ENCODE measurements at regions not wholly inside any gene's neighbourhood (a gene's known extent, or its start where the extent isn't known, plus 50 kb on each side); places are given as distances from the start of the nearest gene placed in this dataset.

- TF ChIP-seq CTCF (IDR thresholded peaks at IDR 0.05) = no peak
- Mint-ChIP-seq H3K27ac (no peak overlapping the region), H3K9me3 (no peaks in the 10 kb centered on the region), H3K4me1 (peaks cover 74% of the 10 kb centered on the region), H3K4me3 (no peak overlapping the region), H3K27me3 (ENCODE audit: low read depth, poor library complexity) (peaks cover 57% of the 10 kb centered on the region), H3K36me3 (ENCODE audit: low read depth) (no peaks in the 10 kb centered on the region)
- DNase-seq = no peak
Measured at GRCh38 chr12:114749065-114749464, 65.1 kb upstream of the TBX3 start.

- DNase-seq = no peak
Measured at GRCh38 chr12:114747012-114747858, 63.3 kb upstream of the TBX3 start.

GRCh38 chr12:114746297-114747011 lies 62.5 kb upstream of the TBX3 start:
- Mint-ChIP-seq H3K36me3 (ENCODE audit: low read depth) (no peaks in the 10 kb centered on the region), H3K4me1 (peaks cover 60% of the 10 kb centered on the region), H3K27ac (no peak overlapping the region), H3K4me3 (peak overlapping the region; percentile 21), H3K27me3 (ENCODE audit: low read depth, poor library complexity) (peaks cover 59% of the 10 kb centered on the region), H3K9me3 (no peaks in the 10 kb centered on the region)
- no peak for TF ChIP-seq CTCF (IDR thresholded peaks at IDR 0.05)
- DNase-seq = no peak

More at GRCh38 chr12:114747012-114747858, 63.3 kb upstream of the TBX3 start:
- H3K27me3 Mint-ChIP-seq (ENCODE audit: low read depth, poor library complexity) = peaks cover 59% of the 10 kb centered on the region
- H3K4me1 Mint-ChIP-seq = peaks cover 63% of the 10 kb centered on the region
- no peak overlapping the region for H3K4me3 Mint-ChIP-seq
- H3K36me3 Mint-ChIP-seq (ENCODE audit: low read depth) = no peaks in the 10 kb centered on the region
- no peak overlapping the region for H3K27ac Mint-ChIP-seq
- no peak for TF ChIP-seq CTCF (IDR thresholded peaks at IDR 0.05)
- H3K9me3 Mint-ChIP-seq = no peaks in the 10 kb centered on the region

- no peak for DNase-seq
- Mint-ChIP-seq H3K9me3 (no peaks in the 10 kb centered on the region), H3K27me3 (ENCODE audit: low read depth, poor library complexity) (peaks cover 58% of the 10 kb centered on the region), H3K4me3 (no peak overlapping the region), H3K36me3 (ENCODE audit: low read depth) (no peaks in the 10 kb centered on the region), H3K4me1 (peaks cover 50% of the 10 kb centered on the region), H3K27ac (peak overlapping the region; percentile 89)
- no peak for TF ChIP-seq CTCF (IDR thresholded peaks at IDR 0.05)
Measured at GRCh38 chr12:114744691-114745090, 60.7 kb upstream of the TBX3 start.

GRCh38 chr12:114744285-114744684 lies 60.3 kb upstream of the TBX3 start:
- no peak overlapping the region for H3K4me3 Mint-ChIP-seq
- peaks cover 58% of the 10 kb centered on the region for H3K27me3 Mint-ChIP-seq (ENCODE audit: low read depth, poor library complexity)
- H3K4me1 Mint-ChIP-seq = peaks cover 46% of the 10 kb centered on the region
- no peak for DNase-seq
- no peaks in the 10 kb centered on the region for H3K36me3 Mint-ChIP-seq (ENCODE audit: low read depth)
- H3K9me3 Mint-ChIP-seq = no peaks in the 10 kb centered on the region
- no peak for TF ChIP-seq CTCF (IDR thresholded peaks at IDR 0.05)
- H3K27ac Mint-ChIP-seq = peak overlapping the region; percentile 89

All from nephron progenitor cell (in vitro differentiated cells).